Lower lobe of right lung (tissue), 2 donors: ENCODE measurements at regions not wholly inside any gene's neighbourhood (a gene's known extent, or its start where the extent isn't known, plus 50 kb on each side); places are given as distances from the start of the nearest gene placed in this dataset.
"Not testable (repeated sequence)": the region's sequence is repeated elsewhere in the genome, so short reads cannot be mapped to it uniquely, and the experiment has no call there.

Source experiments
- ATAC-seq, 2 donors: fragments of 200-7000 bp; cut with Tn5 transposase; one replicate each; pipeline ENCODE4 v1.9.1; 2020 to 2022; ENCODE audit warnings: mild to moderate bottlenecking in 2 of 2, moderate library complexity in 2 of 2
- DNase-seq: peaks from one replicate; pipeline ENCODE4 v3.0.0-alpha.2; 2020
- H3K27ac ChIP-seq: fragments of 200-600 bp; one replicate; pipeline ENCODE4 v1.8.0; 2022
- H3K27me3 ChIP-seq: fragments of 200-600 bp; one replicate; pipeline ENCODE4 v1.8.0; 2022; ENCODE audit warnings: low read depth
- H3K36me3 ChIP-seq: fragments of 200-600 bp; one replicate; pipeline ENCODE4 v1.8.0; 2022; ENCODE audit warnings: mild to moderate bottlenecking
- H3K4me1 ChIP-seq: fragments of 200-600 bp; one replicate; pipeline ENCODE4 v1.8.0; 2022
- H3K4me3 ChIP-seq: fragments of 200-600 bp; one replicate; pipeline ENCODE4 v1.8.0; 2022; ENCODE audit warnings: mild to moderate bottlenecking
- H3K9me3 ChIP-seq: fragments of 200-600 bp; one replicate; pipeline ENCODE4 v1.8.0; 2022
- intact Hi-C: fragments of 100-400 bp; cut with DNase I; formaldehyde crosslinking; loops from one replicate; pipeline ENCODE4 v1.11.0; 2022
- TF ChIP-seq, protein P1 (sequence below): fragments of 200-600 bp; IDR thresholded peaks from one replicate; pipeline ENCODE4 v1.8.0; 2022; ENCODE audit warnings: antibody characterized with exemption, mild to moderate bottlenecking
- donor health status: DM: no; HTN: yes; CAD: no; lungs with severe emphysema.

- no peaks in the 10 kb centered on the region for H3K27me3 ChIP-seq
- H3K4me3 ChIP-seq = no peak overlapping the region
- no peaks in the 10 kb centered on the region for H3K9me3 ChIP-seq
- no peaks in the 10 kb centered on the region for H3K36me3 ChIP-seq
- DNase-seq (no peak), ATAC-seq (no peak)
- H3K27ac ChIP-seq = no peak overlapping the region
- intact Hi-C loops = no loop called here
- H3K4me1 ChIP-seq = no peaks in the 10 kb centered on the region
- TF ChIP-seq, protein P1, sequence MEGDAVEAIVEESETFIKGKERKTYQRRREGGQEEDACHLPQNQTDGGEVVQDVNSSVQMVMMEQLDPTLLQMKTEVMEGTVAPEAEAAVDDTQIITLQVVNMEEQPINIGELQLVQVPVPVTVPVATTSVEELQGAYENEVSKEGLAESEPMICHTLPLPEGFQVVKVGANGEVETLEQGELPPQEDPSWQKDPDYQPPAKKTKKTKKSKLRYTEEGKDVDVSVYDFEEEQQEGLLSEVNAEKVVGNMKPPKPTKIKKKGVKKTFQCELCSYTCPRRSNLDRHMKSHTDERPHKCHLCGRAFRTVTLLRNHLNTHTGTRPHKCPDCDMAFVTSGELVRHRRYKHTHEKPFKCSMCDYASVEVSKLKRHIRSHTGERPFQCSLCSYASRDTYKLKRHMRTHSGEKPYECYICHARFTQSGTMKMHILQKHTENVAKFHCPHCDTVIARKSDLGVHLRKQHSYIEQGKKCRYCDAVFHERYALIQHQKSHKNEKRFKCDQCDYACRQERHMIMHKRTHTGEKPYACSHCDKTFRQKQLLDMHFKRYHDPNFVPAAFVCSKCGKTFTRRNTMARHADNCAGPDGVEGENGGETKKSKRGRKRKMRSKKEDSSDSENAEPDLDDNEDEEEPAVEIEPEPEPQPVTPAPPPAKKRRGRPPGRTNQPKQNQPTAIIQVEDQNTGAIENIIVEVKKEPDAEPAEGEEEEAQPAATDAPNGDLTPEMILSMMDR = no peak
These were observed 377.9 kb upstream of the SEMA3C start for GRCh38 chr7:81296726-81297125.

DNA sequence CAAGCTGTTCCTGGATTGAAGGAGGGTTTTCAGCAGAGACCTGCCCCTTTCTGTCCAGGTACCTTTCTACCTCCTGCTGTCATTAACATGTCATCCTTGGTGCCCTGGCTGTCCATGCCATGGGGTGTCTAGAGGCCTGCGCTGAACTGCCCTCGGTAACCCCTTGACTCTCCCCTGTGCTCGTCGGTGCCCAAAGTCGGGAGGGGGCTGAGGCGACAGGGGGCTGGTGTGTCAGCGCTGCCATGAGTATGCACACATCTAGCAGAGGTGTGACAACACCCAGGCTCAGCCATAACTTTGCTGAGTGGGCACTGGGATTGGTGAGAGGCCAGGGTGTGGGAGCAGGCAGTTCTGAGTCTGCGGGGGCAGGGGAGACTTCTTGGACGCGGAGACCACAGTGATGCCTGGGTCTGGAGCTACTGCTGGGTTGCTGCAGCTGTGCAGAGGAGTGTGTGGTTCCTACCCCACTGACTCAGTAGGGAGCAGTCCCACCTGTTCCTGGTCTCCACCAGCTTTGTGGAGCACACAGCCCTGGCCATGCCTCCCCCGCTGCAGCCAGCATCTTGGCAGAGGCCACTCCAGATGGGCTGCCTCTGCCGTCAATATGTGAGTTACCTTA, 376.2 kb upstream of the SEMA3C start:
- ATAC-seq (peak in 1 of 2 donors; percentile 39), DNase-seq (no peak)
- Histone ChIP-seq H3K27me3 (no peaks in the 10 kb centered on the region), H3K9me3 (no peaks in the 10 kb centered on the region), H3K4me1 (no peaks in the 10 kb centered on the region), H3K36me3 (no peaks in the 10 kb centered on the region), H3K27ac (no peak overlapping the region), H3K4me3 (no peak overlapping the region)
- TF ChIP-seq, protein P1 = no peak
- intact Hi-C loops = no loop called here

DNA sequence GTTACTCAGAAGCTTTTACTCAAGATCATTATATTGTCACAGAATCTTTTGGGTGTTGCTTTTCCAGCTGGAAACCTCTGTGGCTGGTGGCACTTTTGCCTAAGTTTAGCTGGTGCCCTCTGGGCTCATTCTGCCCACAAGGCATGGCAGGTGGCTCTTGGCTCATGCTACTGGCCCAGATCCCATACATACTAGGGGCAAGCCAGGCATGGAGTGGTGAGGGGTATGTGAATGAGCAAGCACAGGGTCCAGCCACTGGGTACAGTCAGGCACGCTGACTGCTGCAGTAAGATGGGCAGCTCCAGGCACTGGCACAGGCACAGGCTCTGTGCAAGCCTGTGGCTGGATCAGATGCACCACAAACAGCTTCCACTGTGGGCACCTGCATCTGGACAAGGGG, 375.0 kb upstream of the SEMA3C start:
- Histone ChIP-seq H3K4me1 (no peaks in the 10 kb centered on the region), H3K27ac (no peak overlapping the region), H3K27me3 (no peaks in the 10 kb centered on the region), H3K4me3 (no peak overlapping the region), H3K9me3 (no peaks in the 10 kb centered on the region), H3K36me3 (no peaks in the 10 kb centered on the region)
- DNase-seq = no peak
- intact Hi-C loops = no loop called here
- TF ChIP-seq, protein P1 = no peak
- ATAC-seq = peak in 1 of 2 donors; percentile 45

DNA sequence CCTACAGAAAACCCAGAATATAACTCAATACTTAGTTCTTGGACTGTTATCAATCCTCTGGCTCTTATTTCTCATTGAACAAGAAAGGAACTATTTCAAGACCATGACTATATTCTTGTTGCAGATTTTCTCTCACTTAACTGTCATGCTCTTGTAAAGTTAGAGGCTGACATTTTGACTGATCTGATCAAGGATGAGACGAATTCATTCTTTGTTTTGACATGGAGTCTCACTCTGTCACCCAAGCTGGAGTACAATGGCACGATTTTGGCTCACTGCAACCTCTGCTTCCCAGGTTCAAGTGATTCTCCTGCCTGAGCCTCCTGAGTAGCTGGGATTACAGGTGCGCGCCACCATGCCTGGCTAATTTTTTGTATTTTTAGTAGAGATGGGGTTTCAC, 367.9 kb upstream of the SEMA3C start:
- ATAC-seq, intact Hi-C loops, H3K9me3 ChIP-seq: not testable (repeated sequence)

DNA sequence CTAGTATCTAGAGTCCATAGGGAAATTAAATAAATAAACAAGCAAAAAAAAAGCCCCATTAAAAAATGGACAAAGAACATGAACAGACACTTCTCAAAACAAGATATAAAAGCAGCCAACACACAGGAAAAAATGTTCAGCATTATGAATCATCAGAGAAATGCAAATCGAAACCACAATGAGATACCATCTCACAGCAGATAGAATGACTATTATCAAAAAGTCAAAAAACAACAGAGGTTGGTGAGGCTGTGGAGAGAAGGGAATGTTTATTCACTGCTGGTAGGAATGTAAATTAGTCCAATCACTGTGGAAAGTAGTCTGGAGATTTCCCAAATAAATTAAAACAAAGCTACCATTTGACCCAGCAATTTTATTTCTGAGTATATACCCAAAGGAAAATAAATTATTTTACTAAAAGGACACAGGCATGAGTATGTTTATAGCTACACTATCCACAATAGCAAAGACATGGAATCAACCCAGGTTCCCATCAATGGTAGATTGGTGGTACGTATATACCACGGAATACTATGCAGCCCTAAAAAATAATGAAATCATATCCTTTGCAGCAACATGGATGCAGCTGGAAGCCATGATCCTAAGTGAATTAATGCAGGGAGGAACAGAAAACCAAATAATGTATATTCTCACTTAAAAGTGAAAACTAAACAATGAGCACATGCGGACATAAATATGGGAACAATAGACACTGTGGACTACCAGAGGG, 366.5 kb upstream of the SEMA3C start:
- intact Hi-C loops = no loop called here
- TF ChIP-seq, protein P1 = no peak
- H3K36me3 ChIP-seq = no peaks in the 10 kb centered on the region
- H3K9me3 ChIP-seq = no peaks in the 10 kb centered on the region
- H3K4me3 ChIP-seq = no peak overlapping the region
- DNase-seq (no peak), ATAC-seq (no peak)
- H3K4me1 ChIP-seq = no peaks in the 10 kb centered on the region
- H3K27ac ChIP-seq = no peak overlapping the region
- H3K27me3 ChIP-seq = no peaks in the 10 kb centered on the region

More for the DNA sequence above, 367.9 kb upstream of the SEMA3C start:
- not testable (repeated sequence) for H3K27me3 ChIP-seq, DNase-seq, H3K4me1 ChIP-seq, H3K4me3 ChIP-seq, H3K36me3 ChIP-seq, H3K27ac ChIP-seq

- no peak overlapping the region for H3K27ac ChIP-seq
- intact Hi-C loops = no loop called here
- no peak for DNase-seq
- H3K9me3 ChIP-seq = no peaks in the 10 kb centered on the region
- no peaks in the 10 kb centered on the region for H3K27me3 ChIP-seq
- TF ChIP-seq, protein P1 = no peak
- H3K4me1 ChIP-seq = no peaks in the 10 kb centered on the region
- H3K36me3 ChIP-seq = no peaks in the 10 kb centered on the region
- H3K4me3 ChIP-seq = no peak overlapping the region
- no peak for ATAC-seq
These were observed 365.7 kb upstream of the SEMA3C start for GRCh38 chr7:81284576-81284975.
